Liver (tissue), 8 donors: ENCODE measurements at regions not wholly inside any gene's neighbourhood (a gene's known extent, or its start where the extent isn't known, plus 50 kb on each side); places are given as distances from the start of the nearest gene placed in this dataset.

Source experiments
- DNase-seq: peaks from one replicate; pipeline ENCODE4 v3.0.0-alpha.2; 2017; ENCODE audit warnings: low spot score
- H3K27ac ChIP-seq, 2 donors: one replicate each; pipeline ENCODE4 v1.7.0; 2013; ENCODE audit warnings: inconsistent platforms in 2 of 2, low read length in 2 of 2, control low read depth in 1 of 2, low read depth in 1 of 2, mild to moderate bottlenecking in 1 of 2
- H3K27me3 ChIP-seq, 4 donors: one replicate each; pipeline versions ENCODE4 v1.6.1 to v1.7.0; 2013; ENCODE audit warnings: low read length in 3 of 4, inconsistent platforms in 1 of 4, mild to moderate bottlenecking in 1 of 4, moderate library complexity in 1 of 4; ENCODE audit not compliant: control insufficient read depth in 4 of 4, insufficient read depth in 4 of 4
- H3K36me3 ChIP-seq, 4 donors: one replicate each; pipeline versions ENCODE4 v1.6.1 to v1.7.0; 2013; ENCODE audit warnings: low read length in 3 of 4, mild to moderate bottlenecking in 3 of 4, low read depth in 1 of 4, moderate library complexity in 1 of 4; ENCODE audit not compliant: control insufficient read depth in 4 of 4, insufficient read depth in 3 of 4
- H3K4me1 ChIP-seq, 4 donors: one replicate each; pipeline versions ENCODE4 v1.6.1 to v1.7.0; 2013; ENCODE audit warnings: low read length in 3 of 4, mild to moderate bottlenecking in 3 of 4, moderate library complexity in 1 of 4; ENCODE audit not compliant: control insufficient read depth in 4 of 4, insufficient read depth in 4 of 4
- H3K4me3 ChIP-seq, 3 donors: one replicate each; pipeline versions ENCODE4 v1.6.1 to v1.7.0; 2013; ENCODE audit warnings: low read length in 3 of 3, control low read depth in 1 of 3, low read depth in 1 of 3, mild to moderate bottlenecking in 1 of 3
- H3K9ac ChIP-seq, 2 donors: one replicate each; pipeline ENCODE4 v1.7.0; 2013; ENCODE audit warnings: low read length in 2 of 2, mild to moderate bottlenecking in 2 of 2, moderate library complexity in 2 of 2, control low read depth in 1 of 2, low read depth in 1 of 2
- H3K9me3 ChIP-seq, 4 donors: one replicate each; pipeline versions ENCODE4 v1.6.1 to v1.7.0; 2013; ENCODE audit warnings: low read length in 3 of 4; ENCODE audit not compliant: control insufficient read depth in 4 of 4
- EGR1 ChIP-seq, 2 donors: IDR thresholded peaks; 2 replicates each; pipeline ENCODE4 v1.6.1; 2016 to 2018; ENCODE audit warnings: antibody characterized with exemption in 2 of 2, low read depth in 2 of 2
- FOXA1 ChIP-seq: IDR thresholded peaks from 2 replicates; pipeline ENCODE4 v1.6.1; 2016; ENCODE audit warnings: antibody characterized with exemption
- FOXA2 ChIP-seq: IDR thresholded peaks from 2 replicates; pipeline ENCODE4 v1.6.1; 2016; ENCODE audit warnings: antibody characterized with exemption
- GABPA ChIP-seq, 2 donors: IDR thresholded peaks in 1 of 2; conservative IDR thresholded peaks in 1 of 2; 2 replicates each; pipeline ENCODE4 v1.6.1; 2016; ENCODE audit warnings: antibody characterized with exemption in 2 of 2, mild to moderate bottlenecking in 1 of 2, moderate library complexity in 1 of 2
- HNF4A ChIP-seq, 2 donors: conservative IDR thresholded peaks; 2 replicates each; pipeline ENCODE4 v1.6.1; 2016; ENCODE audit warnings: antibody characterized with exemption in 2 of 2, mild to moderate bottlenecking in 2 of 2
- HNF4G ChIP-seq: IDR thresholded peaks from 2 replicates; pipeline ENCODE4 v1.6.1; 2016; ENCODE audit warnings: antibody characterized with exemption
- JUND ChIP-seq, 2 donors: IDR thresholded peaks; 2 replicates each; pipeline ENCODE4 v1.6.1; 2016; ENCODE audit warnings: antibody characterized with exemption in 2 of 2
- NR2F2 ChIP-seq: IDR thresholded peaks from 2 replicates; pipeline ENCODE4 v1.6.1; 2016; ENCODE audit warnings: antibody characterized with exemption
- RAD21 ChIP-seq, 2 donors: IDR thresholded peaks; 2 replicates each; pipeline ENCODE4 v1.6.1; 2016; ENCODE audit warnings: antibody characterized with exemption in 2 of 2, mild to moderate bottlenecking in 2 of 2
- RXRA ChIP-seq, 2 donors: IDR thresholded peaks; 2 replicates each; pipeline ENCODE4 v1.6.1; 2017 to 2018; ENCODE audit warnings: antibody characterized with exemption in 2 of 2, mild to moderate bottlenecking in 1 of 2
- SP1 ChIP-seq: IDR thresholded peaks from 2 replicates; pipeline ENCODE4 v1.6.1; 2018; ENCODE audit warnings: antibody characterized with exemption, mild to moderate bottlenecking
- TAF1 ChIP-seq: conservative IDR thresholded peaks from 2 replicates; pipeline ENCODE4 v1.6.1; 2016; ENCODE audit warnings: antibody characterized with exemption, mild to moderate bottlenecking
- YY1 ChIP-seq: IDR thresholded peaks from 2 replicates; pipeline ENCODE4 v1.6.1; 2016; ENCODE audit warnings: antibody characterized with exemption, mild to moderate bottlenecking
- WGBS: extraction: QIAGEN DNeasy Blood & Tissue Kit; methylation state at CpG from one replicate; pipeline ENCODE4 v1.1.7; 2013; 5-methylcytosine and 5-hydroxymethylcytosine counted together
- TF ChIP-seq, protein P1 (sequence below): IDR thresholded peaks from 2 replicates; pipeline ENCODE4 v1.6.1; 2016; ENCODE audit warnings: antibody characterized with exemption
- TF ChIP-seq, protein P2 (sequence below): IDR thresholded peaks from 2 replicates; pipeline ENCODE4 v1.6.1; 2016; ENCODE audit warnings: antibody characterized with exemption
- TF ChIP-seq, protein P3 (sequence below): IDR thresholded peaks from 2 replicates; pipeline ENCODE4 v1.6.1; 2016; ENCODE audit warnings: antibody characterized with exemption
- TF ChIP-seq, protein P4 (sequence below): fragments of 150-350 bp; IDR thresholded peaks from 2 replicates; pipeline ENCODE4 v1.5.1; 2017; ENCODE audit warnings: improper control_type of control experiment, low read depth, low read length; ENCODE audit not compliant: missing input control
- TF ChIP-seq, protein P5 (sequence below): IDR thresholded peaks from 2 replicates; pipeline ENCODE4 v1.6.1; 2016; ENCODE audit warnings: antibody characterized with exemption, mild to moderate bottlenecking
- donor health status: healthy.
- donor health status: healthy.
- donor health status: healthy.
- donor health status: healthy.
- donor health status: healthy.

DNA sequence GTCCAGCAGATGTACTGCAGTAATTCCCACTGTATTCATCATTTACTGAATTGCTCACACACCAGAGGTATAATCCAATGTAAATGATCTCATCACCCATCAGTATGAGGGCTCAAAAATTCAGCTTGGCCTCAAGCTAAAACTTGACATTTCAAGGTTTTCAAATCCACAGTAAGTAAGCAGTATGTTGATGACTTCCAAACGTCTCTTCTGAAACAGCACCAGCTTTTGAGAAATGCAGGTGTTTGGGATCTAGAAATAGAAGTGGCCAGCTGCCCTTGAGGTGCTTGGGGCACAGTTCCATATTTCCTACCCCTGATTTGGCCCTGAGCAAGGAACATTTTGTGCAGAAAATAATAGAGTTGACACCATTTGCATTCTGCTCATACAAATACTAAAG is 388.0 kb upstream of the TUSC1 start:
- Histone ChIP-seq H3K9me3 (no peaks in the 10 kb centered on the region), H3K4me1 (no peaks in the 10 kb centered on the region), H3K27ac (no peak overlapping the region), H3K36me3 (no peaks in the 10 kb centered on the region), H3K9ac (no peak overlapping the region), H3K27me3 (no peaks in the 10 kb centered on the region), H3K4me3 (no peak overlapping the region)
- WGBS = 36% methylated on average over 1 of the region's 1 CpG
- TF ChIP-seq, protein P1, sequence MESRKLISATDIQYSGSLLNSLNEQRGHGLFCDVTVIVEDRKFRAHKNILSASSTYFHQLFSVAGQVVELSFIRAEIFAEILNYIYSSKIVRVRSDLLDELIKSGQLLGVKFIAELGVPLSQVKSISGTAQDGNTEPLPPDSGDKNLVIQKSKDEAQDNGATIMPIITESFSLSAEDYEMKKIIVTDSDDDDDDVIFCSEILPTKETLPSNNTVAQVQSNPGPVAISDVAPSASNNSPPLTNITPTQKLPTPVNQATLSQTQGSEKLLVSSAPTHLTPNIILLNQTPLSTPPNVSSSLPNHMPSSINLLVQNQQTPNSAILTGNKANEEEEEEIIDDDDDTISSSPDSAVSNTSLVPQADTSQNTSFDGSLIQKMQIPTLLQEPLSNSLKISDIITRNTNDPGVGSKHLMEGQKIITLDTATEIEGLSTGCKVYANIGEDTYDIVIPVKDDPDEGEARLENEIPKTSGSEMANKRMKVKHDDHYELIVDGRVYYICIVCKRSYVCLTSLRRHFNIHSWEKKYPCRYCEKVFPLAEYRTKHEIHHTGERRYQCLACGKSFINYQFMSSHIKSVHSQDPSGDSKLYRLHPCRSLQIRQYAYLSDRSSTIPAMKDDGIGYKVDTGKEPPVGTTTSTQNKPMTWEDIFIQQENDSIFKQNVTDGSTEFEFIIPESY = no peak
- TF ChIP-seq FOXA2 (no peak), HNF4G (no peak), SP1 (no peak), HNF4A (conservative IDR thresholded peaks at IDR 0.05) (no peak), JUND (IDR thresholded peaks at IDR 0.05) (no peak), RAD21 (IDR thresholded peaks at IDR 0.05) (no peak), NR2F2 (no peak), EGR1 (IDR thresholded peaks at IDR 0.05; ENCODE audit: low read depth in 2 of 2) (no peak), FOXA1 (no peak), GABPA (IDR thresholded peaks at IDR 0.05 in 1 of 2, conservative IDR thresholded peaks at IDR 0.05 in 1 of 2) (no peak), TAF1 (no peak), RXRA (IDR thresholded peaks at IDR 0.05) (no peak), YY1 (no peak)
- TF ChIP-seq, protein P2, sequence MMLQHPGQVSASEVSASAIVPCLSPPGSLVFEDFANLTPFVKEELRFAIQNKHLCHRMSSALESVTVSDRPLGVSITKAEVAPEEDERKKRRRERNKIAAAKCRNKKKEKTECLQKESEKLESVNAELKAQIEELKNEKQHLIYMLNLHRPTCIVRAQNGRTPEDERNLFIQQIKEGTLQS = no peak
- TF ChIP-seq, protein P3, sequence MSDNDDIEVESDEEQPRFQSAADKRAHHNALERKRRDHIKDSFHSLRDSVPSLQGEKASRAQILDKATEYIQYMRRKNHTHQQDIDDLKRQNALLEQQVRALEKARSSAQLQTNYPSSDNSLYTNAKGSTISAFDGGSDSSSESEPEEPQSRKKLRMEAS = no peak
- TF ChIP-seq, protein P4, sequence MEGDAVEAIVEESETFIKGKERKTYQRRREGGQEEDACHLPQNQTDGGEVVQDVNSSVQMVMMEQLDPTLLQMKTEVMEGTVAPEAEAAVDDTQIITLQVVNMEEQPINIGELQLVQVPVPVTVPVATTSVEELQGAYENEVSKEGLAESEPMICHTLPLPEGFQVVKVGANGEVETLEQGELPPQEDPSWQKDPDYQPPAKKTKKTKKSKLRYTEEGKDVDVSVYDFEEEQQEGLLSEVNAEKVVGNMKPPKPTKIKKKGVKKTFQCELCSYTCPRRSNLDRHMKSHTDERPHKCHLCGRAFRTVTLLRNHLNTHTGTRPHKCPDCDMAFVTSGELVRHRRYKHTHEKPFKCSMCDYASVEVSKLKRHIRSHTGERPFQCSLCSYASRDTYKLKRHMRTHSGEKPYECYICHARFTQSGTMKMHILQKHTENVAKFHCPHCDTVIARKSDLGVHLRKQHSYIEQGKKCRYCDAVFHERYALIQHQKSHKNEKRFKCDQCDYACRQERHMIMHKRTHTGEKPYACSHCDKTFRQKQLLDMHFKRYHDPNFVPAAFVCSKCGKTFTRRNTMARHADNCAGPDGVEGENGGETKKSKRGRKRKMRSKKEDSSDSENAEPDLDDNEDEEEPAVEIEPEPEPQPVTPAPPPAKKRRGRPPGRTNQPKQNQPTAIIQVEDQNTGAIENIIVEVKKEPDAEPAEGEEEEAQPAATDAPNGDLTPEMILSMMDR = no peak
- TF ChIP-seq, protein P5, sequence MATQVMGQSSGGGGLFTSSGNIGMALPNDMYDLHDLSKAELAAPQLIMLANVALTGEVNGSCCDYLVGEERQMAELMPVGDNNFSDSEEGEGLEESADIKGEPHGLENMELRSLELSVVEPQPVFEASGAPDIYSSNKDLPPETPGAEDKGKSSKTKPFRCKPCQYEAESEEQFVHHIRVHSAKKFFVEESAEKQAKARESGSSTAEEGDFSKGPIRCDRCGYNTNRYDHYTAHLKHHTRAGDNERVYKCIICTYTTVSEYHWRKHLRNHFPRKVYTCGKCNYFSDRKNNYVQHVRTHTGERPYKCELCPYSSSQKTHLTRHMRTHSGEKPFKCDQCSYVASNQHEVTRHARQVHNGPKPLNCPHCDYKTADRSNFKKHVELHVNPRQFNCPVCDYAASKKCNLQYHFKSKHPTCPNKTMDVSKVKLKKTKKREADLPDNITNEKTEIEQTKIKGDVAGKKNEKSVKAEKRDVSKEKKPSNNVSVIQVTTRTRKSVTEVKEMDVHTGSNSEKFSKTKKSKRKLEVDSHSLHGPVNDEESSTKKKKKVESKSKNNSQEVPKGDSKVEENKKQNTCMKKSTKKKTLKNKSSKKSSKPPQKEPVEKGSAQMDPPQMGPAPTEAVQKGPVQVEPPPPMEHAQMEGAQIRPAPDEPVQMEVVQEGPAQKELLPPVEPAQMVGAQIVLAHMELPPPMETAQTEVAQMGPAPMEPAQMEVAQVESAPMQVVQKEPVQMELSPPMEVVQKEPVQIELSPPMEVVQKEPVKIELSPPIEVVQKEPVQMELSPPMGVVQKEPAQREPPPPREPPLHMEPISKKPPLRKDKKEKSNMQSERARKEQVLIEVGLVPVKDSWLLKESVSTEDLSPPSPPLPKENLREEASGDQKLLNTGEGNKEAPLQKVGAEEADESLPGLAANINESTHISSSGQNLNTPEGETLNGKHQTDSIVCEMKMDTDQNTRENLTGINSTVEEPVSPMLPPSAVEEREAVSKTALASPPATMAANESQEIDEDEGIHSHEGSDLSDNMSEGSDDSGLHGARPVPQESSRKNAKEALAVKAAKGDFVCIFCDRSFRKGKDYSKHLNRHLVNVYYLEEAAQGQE = no peak
- DNase-seq = no peak
